ENCODE measurements at regions not wholly inside any gene's neighbourhood (a gene's known extent, or its start where the extent isn't known, plus 50 kb on each side); places are given as distances from the start of the nearest gene placed in this dataset.

DNA sequence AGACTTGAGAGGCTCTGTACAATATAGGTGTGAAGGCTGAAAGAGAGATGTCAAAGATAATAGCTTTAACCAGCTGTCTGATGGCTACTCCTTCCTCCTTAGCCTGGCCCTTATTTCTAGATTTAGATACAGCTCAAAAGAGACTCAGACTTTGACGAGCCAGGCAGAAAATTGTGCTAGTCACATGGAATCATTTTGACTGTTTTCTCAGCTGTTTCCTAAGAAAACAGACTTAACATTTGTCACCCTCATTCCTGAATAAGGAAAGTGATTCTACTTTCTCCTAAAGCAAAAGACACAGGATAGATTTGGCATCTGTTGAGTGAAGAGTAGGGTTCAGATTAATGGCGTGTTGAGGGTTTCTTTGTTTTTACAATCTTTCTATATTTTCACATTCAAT, 340.7 kb downstream of the DHX15 start (continued):
- TF ChIP-seq RNF2 (IDR thresholded peaks at IDR 0.05; ENCODE audit: borderline replicate concordance, low read depth, low read length, missing control alignments, poor library complexity, severe bottlenecking) (no peak), SUZ12 (IDR thresholded peaks at IDR 0.05; ENCODE audit: low read length) (no peak)
